ENCODE measurements at regions not wholly inside any gene's neighbourhood (a gene's known extent, or its start where the extent isn't known, plus 50 kb on each side); places are given as distances from the start of the nearest gene placed in this dataset.

DNA sequence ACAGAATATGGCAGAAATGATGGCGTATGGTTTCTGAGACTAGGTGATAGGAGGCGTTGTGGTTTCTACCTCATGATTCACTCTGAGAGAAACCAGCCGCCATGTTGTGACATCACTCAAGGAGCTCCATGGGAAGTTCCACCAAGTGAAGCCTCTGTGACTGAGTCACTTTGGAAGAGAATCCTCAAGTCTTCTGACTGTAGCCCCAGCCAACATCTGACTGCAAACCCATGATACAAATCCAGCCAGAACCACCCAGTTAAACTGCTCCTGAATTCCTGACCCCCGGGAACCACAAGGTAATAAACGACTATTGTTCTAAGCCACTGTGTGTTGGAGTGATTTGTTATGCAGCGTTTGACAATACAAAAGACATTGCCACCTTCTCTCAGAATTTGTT lies 91.1 kb upstream of the CARD11 start:
- Histone ChIP-seq H3K9me3 (ENCODE audit: control insufficient read depth, insufficient read depth, low read length) (no peaks in the 10 kb centered on the region), H4K20me1 (ENCODE audit: insufficient read depth, low read length) (no peaks in the 10 kb centered on the region), H3K9ac (ENCODE audit: low read depth, low read length) (no peak overlapping the region), H2AFZ (replicated peaks; ENCODE audit: low read length, poor library complexity) (no peak overlapping the region), H3K56ac (ENCODE audit: extremely low read depth, insufficient read depth, low read length) (no peak overlapping the region), H3K14ac (replicated peaks; ENCODE audit: low read depth, low read length) (no peak overlapping the region), H4K8ac (ENCODE audit: low read depth in 2 of 2, low read length in 2 of 2) (no peak overlapping the region), H3K27ac (ENCODE audit: insufficient read depth, low read length) (no peak overlapping the region), H3K18ac (ENCODE audit: low read depth, low read length) (no peak overlapping the region), H2BK20ac (ENCODE audit: low read depth, low read length) (no peak overlapping the region), H3K79me1 (ENCODE audit: low read depth in 1 of 2, low read length in 2 of 2) (no peaks in the 10 kb centered on the region), H3K36me3 (ENCODE audit: control insufficient read depth, insufficient read depth, low read length) (no peaks in the 10 kb centered on the region), H3K4ac (ENCODE audit: low read depth, low read length) (no peak overlapping the region), H3K4me3 (ENCODE audit: insufficient read depth, low read depth, low read length) (no peak overlapping the region), H4K91ac (ENCODE audit: insufficient read depth, low read depth, low read length) (no peak overlapping the region), H3K23ac (ENCODE audit: low read depth, low read length) (no peak overlapping the region), H3K4me2 (ENCODE audit: low read depth, low read length) (no peak overlapping the region), H3K9me1 (ENCODE audit: insufficient read depth, low read length) (no peaks in the 10 kb centered on the region), H4K5ac (ENCODE audit: low read depth, low read length) (no peak overlapping the region), H2AK9ac (replicated peaks; ENCODE audit: low read depth, low read length, poor library complexity) (no peak overlapping the region), H2BK15ac (ENCODE audit: low read depth, low read length) (no peak overlapping the region), H2AK5ac (ENCODE audit: low read depth, low read length) (no peak overlapping the region), H2BK5ac (ENCODE audit: low read depth, low read length, poor library complexity, severe bottlenecking) (no peak overlapping the region), H3K4me1 (ENCODE audit: control insufficient read depth, insufficient read depth, low read length) (no peaks in the 10 kb centered on the region), H3K27me3 (ENCODE audit: control insufficient read depth, insufficient read depth, low read length) (peaks cover 2% of the 10 kb centered on the region; the same call in 1 of the 2 replicates), H2BK120ac (ENCODE audit: low read depth, low read length) (no peak overlapping the region)
- intact Hi-C loops (cut with micrococcal nuclease) (no loop called here), dilution Hi-C loops (cut with HindIII; ENCODE audit: low sequenced_read_pairs, unreplicated experiment) (no loop called here), in situ Hi-C loops (cut with MboI; ENCODE audit: low sequenced_read_pairs) (no loop called here)
- no peak for DNase-seq
- CTCF ChIA-PET = no interaction called here
- POLR2A ChIA-PET (ENCODE audit: unreplicated experiment) = no interaction called here
- TF ChIP-seq FOS (IDR thresholded peaks at IDR 0.05; ENCODE audit: low read depth, low read length) (no peak), MAZ (IDR thresholded peaks at IDR 0.05; ENCODE audit: borderline replicate concordance, low read depth, low read length) (no peak), CHD1 (IDR thresholded peaks at IDR 0.05; ENCODE audit: low read depth, low read length) (no peak), RFX5 (IDR thresholded peaks at IDR 0.05; ENCODE audit: low read depth, low read length) (no peak), SMC3 (IDR thresholded peaks at IDR 0.05; ENCODE audit: low read depth, low read length) (no peak), POLR2A (IDR thresholded peaks at IDR 0.05; ENCODE audit: low read depth, low read length) (no peak), CTCF (conservative IDR thresholded peaks at IDR 0.05; ENCODE audit: low read depth, low read length) (no peak), RAD21 (IDR thresholded peaks at IDR 0.05; ENCODE audit: low read length) (no peak), CEBPB (IDR thresholded peaks at IDR 0.05; ENCODE audit: low read depth, low read length) (no peak), MXI1 (IDR thresholded peaks at IDR 0.05; ENCODE audit: borderline replicate concordance, low read depth, low read length) (no peak), RCOR1 (IDR thresholded peaks at IDR 0.05; ENCODE audit: insufficient replicate concordance, low read length) (no peak), BHLHE40 (IDR thresholded peaks at IDR 0.05; ENCODE audit: low read depth, low read length) (no peak), USF2 (IDR thresholded peaks at IDR 0.05; ENCODE audit: low read depth, low read length) (no peak), NFE2L2 (IDR thresholded peaks at IDR 0.05; ENCODE audit: low read depth, low read length) (no peak)
- no CpG with 5 or more reads among the region's 6 CpGs for WGBS, 2 experiments (ENCODE audit: extremely low coverage in 2 of 2, insufficient read length in 1 of 2)
- BruUV-seq (replicated peaks) = no TSS peak
- no peak for ATAC-seq (ENCODE audit: low read depth)
